ENCODE measurements at regions not wholly inside any gene's neighbourhood (a gene's known extent, or its start where the extent isn't known, plus 50 kb on each side); places are given as distances from the start of the nearest gene placed in this dataset.
A peak's percentile ranks its signal among the peaks of the same experiment; 100 is the strongest.
"Not testable (repeated sequence)": the region's sequence is repeated elsewhere in the genome, so short reads cannot be mapped to it uniquely, and the experiment has no call there.

DNA sequence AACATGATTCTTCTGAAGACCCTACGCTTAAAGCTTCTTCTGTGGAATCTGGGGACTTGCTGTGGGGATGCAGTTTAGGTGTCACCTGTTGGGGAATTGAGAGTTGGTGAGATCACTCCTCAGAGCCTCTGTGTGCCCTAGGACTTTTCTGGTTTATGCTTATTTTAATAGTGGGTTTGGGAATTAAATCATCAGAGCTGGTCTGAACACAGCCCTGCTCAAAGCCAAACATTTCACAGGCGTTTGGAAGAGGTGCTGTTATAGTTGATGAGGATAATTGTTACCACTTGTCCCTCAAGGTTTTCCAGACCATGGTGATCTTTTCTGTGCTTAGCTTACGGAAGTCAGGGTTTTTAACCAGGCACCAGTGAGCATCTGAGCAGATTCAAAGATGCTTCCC, 106.1 kb downstream of the EBLN1 start:
- WGBS, result 80% methylated on average over 3 of the region's 3 CpGs
- Histone ChIP-seq H3K27ac (ENCODE audit: low read depth) (no peak overlapping the region), H3K36me3 (ENCODE audit: insufficient read depth) (no peaks in the 10 kb centered on the region), H3K4me1 (ENCODE audit: insufficient read depth) (no peaks in the 10 kb centered on the region), H3K4me3 (ENCODE audit: low read depth, low read length) (no peak overlapping the region)
- no peak for DNase-seq (ENCODE audit: extremely low spot score)

GRCh38 chr10:22111260-22111659, 106.6 kb downstream of the EBLN1 start:
- 45% methylated on average over 4 of the region's 4 CpGs for WGBS
- H3K4me3 ChIP-seq (ENCODE audit: low read depth, low read length), result no peak overlapping the region
- no peak overlapping the region for H3K27ac ChIP-seq (ENCODE audit: low read depth)
- no peaks in the 10 kb centered on the region for H3K36me3 ChIP-seq (ENCODE audit: insufficient read depth)
- no peaks in the 10 kb centered on the region for H3K4me1 ChIP-seq (ENCODE audit: insufficient read depth)
- no peak for DNase-seq (ENCODE audit: extremely low spot score)

- Histone ChIP-seq H3K36me3 (ENCODE audit: insufficient read depth) (no peaks in the 10 kb centered on the region), H3K4me3 (ENCODE audit: low read depth, low read length) (no peak overlapping the region), H3K4me1 (ENCODE audit: insufficient read depth) (no peaks in the 10 kb centered on the region), H3K27ac (ENCODE audit: low read depth) (no peak overlapping the region)
- no peak for DNase-seq (ENCODE audit: extremely low spot score)
- 16% methylated on average over 3 of the region's 3 CpGs for WGBS
Observed at GRCh38 chr10:22110761-22111160, 107.1 kb downstream of the EBLN1 start.

DNA sequence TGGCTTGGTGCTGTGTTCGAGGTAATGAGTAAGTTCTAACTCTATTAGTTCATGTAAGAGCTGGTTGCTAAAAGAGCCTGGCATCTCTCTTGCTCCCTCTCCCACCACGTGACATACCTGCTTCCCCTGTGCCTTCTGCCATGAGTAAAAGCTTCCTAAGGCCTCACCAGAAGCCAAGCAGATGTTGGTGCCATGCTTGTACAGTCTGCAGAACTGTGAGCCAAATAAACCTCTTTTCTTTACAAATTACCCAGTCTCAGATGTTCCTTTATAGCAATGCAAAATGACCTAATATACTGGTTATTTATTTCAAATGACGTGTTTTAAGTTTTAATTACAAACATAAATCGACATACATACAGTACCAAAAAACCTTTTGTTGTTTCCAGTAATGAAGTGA, 101.7 kb upstream of the DNAJC1 start:
- WGBS, result 90% methylated on average over 4 of the region's 4 CpGs
- DNase-seq (ENCODE audit: extremely low spot score), result no peak
- H3K36me3 ChIP-seq (ENCODE audit: insufficient read depth), result no peaks in the 10 kb centered on the region
- H3K27ac ChIP-seq (ENCODE audit: low read depth), result no peak overlapping the region
- no peak overlapping the region for H3K4me3 ChIP-seq (ENCODE audit: low read depth, low read length)
- H3K4me1 ChIP-seq (ENCODE audit: insufficient read depth), result no peaks in the 10 kb centered on the region

DNA sequence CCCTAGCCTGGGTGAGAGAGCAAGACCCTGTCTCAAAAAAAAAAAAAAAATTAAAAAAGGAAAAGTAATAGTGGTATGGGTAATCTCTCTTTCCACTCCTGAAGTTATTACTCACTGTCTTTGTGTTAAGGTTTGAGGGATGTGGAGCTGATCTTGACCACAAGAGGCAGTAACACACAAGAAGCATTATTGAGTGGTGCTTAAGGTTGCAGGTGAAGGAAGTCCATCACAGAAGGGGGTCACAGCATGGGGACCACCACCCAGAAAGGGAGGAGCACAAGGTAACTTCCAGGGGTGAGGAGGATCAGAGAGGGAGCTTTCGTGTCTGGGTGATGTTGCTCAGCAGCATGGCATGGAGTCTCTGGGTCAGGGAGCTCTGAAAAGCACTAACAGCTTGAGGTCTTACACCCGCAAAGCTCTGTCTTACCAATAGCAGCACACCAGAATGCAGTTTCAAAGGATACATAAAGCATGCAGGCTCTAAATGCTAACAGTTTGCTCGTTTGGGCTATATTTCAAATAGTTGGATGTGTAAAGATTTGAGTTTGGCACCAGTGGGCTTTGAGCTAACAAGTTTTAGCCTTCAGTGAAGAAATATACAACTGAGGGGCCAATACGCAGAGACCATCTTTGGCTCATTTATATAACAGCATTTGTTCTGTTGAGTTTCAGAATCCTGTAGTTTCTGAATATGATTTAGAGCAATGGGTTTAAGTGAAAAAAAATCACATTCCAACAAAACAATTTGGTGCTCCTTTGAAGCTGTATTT, 100.4 kb upstream of the DNAJC1 start:
- Histone ChIP-seq H3K4me3 (ENCODE audit: low read depth, low read length) (no peak overlapping the region), H3K4me1 (ENCODE audit: insufficient read depth) (no peaks in the 10 kb centered on the region), H3K27ac (ENCODE audit: low read depth) (no peak overlapping the region), H3K36me3 (ENCODE audit: insufficient read depth) (no peaks in the 10 kb centered on the region)
- WGBS, result 81% methylated on average over 4 of the region's 4 CpGs
- no peak for DNase-seq (ENCODE audit: extremely low spot score)

DNA sequence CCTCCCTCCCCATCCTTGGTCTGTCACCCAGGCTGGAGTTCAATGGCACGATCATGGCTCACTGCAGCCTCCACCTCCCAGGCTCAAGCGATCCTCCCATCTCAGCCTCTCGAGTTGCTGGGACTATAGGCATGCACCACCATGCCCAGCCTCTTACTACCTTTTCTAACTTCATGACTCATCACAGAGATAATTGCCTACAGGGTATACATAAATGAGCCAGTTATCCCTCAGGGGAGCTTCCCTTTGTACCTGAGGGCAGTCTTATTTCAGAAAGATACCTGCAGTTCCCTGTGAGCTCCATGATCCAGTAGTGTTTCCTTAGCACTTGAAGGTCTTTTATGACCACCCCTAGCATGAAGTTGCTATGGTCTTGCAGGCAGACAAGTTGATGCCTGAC, 94.2 kb upstream of the DNAJC1 start:
- no peak for DNase-seq (ENCODE audit: extremely low spot score)
- no peak overlapping the region for H3K4me3 ChIP-seq (ENCODE audit: low read depth, low read length)
- H3K4me1 ChIP-seq (ENCODE audit: insufficient read depth), result no peaks in the 10 kb centered on the region
- 91% methylated on average over 3 of the region's 3 CpGs for WGBS
- H3K36me3 ChIP-seq (ENCODE audit: insufficient read depth), result no peaks in the 10 kb centered on the region
- no peak overlapping the region for H3K27ac ChIP-seq (ENCODE audit: low read depth)

GRCh38 chr10:22091260-22091659, 87.7 kb upstream of the DNAJC1 start:
- not testable (repeated sequence) for H3K4me3 ChIP-seq (ENCODE audit: low read depth, low read length); DNase-seq (ENCODE audit: extremely low spot score); H3K36me3 ChIP-seq (ENCODE audit: insufficient read depth); H3K27ac ChIP-seq (ENCODE audit: low read depth); H3K4me1 ChIP-seq (ENCODE audit: insufficient read depth)
- 86% methylated on average over 1 of the region's 1 CpG for WGBS

DNA sequence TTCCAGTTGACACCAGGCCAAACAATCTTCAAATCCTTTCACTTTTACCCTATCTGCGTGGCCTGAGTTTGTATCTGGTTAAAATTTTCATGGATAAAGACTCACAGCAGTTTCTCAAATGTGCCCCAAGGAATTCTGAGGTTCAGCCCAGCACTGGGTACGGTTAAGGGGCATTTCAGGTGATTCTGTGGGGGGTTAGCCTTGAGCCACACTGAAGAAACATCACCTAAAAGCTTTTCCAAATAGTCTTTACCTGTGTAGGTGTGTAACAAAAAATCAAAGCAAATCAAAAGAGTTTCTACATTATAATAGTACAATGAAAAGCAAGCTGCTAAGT, 83.8 kb upstream of the DNAJC1 start:
- DNase-seq (ENCODE audit: extremely low spot score), result no peak
- no peak overlapping the region for H3K27ac ChIP-seq (ENCODE audit: low read depth)
- WGBS, result 55% methylated on average over 2 of the region's 2 CpGs
- H3K4me3 ChIP-seq (ENCODE audit: low read depth, low read length), result no peak overlapping the region
- no peaks in the 10 kb centered on the region for H3K4me1 ChIP-seq (ENCODE audit: insufficient read depth)
- H3K36me3 ChIP-seq (ENCODE audit: insufficient read depth), result no peaks in the 10 kb centered on the region

GRCh38 chr10:22086730-22087401, 83.3 kb upstream of the DNAJC1 start:
- WGBS, result 19% methylated on average over 5 of the region's 5 CpGs
- peak; percentile 79 for DNase-seq (ENCODE audit: extremely low spot score)
- H3K27ac ChIP-seq (ENCODE audit: low read depth), result no peak overlapping the region
- no peaks in the 10 kb centered on the region for H3K4me1 ChIP-seq (ENCODE audit: insufficient read depth)
- H3K36me3 ChIP-seq (ENCODE audit: insufficient read depth), result no peaks in the 10 kb centered on the region
- H3K4me3 ChIP-seq (ENCODE audit: low read depth, low read length), result no peak overlapping the region

- not testable (repeated sequence) for H3K36me3 ChIP-seq (ENCODE audit: insufficient read depth); DNase-seq (ENCODE audit: extremely low spot score); H3K4me1 ChIP-seq (ENCODE audit: insufficient read depth); H3K4me3 ChIP-seq (ENCODE audit: low read depth, low read length); H3K27ac ChIP-seq (ENCODE audit: low read depth)
- WGBS, result 48% methylated on average over 5 of the region's 5 CpGs
Observed at GRCh38 chr10:22079921-22080320, 76.4 kb upstream of the DNAJC1 start.

- Histone ChIP-seq H3K36me3 (ENCODE audit: insufficient read depth) (no peaks in the 10 kb centered on the region), H3K4me3 (ENCODE audit: low read depth, low read length) (no peak overlapping the region), H3K27ac (ENCODE audit: low read depth) (no peak overlapping the region), H3K4me1 (ENCODE audit: insufficient read depth) (no peaks in the 10 kb centered on the region)
- 95% methylated on average over 1 of the region's 1 CpG for WGBS
- no peak for DNase-seq (ENCODE audit: extremely low spot score)
Observed at GRCh38 chr10:22071332-22071731, 67.8 kb upstream of the DNAJC1 start.

DNA sequence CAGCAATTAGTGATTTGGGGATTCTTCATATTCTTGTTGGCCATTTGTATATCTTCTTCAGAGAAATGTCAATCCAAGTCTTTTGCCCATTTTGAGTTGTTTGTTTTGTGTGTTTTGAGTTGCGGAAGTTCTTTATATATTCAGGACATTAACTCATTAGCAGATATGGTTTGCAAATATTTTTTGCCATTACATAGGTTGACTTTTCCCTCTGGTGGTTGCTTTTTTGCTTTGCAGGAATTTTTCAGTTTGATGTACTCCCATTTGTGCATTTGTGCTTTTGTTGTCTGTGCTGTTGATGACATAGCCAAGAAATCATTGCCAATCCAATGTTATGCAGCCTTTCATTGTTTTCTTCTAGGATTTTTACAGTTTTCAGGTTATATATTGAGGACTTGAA, 63.6 kb upstream of the DNAJC1 start:
- 96% methylated on average over 1 of the region's 1 CpG for WGBS
- H3K4me1 ChIP-seq (ENCODE audit: insufficient read depth), result no peaks in the 10 kb centered on the region
- no peak overlapping the region for H3K27ac ChIP-seq (ENCODE audit: low read depth)
- DNase-seq (ENCODE audit: extremely low spot score), result no peak
- no peaks in the 10 kb centered on the region for H3K36me3 ChIP-seq (ENCODE audit: insufficient read depth)
- no peak overlapping the region for H3K4me3 ChIP-seq (ENCODE audit: low read depth, low read length)

GRCh38 chr10:22060984-22061383, 57.5 kb upstream of the DNAJC1 start:
- H3K4me1 ChIP-seq (ENCODE audit: insufficient read depth); DNase-seq (ENCODE audit: extremely low spot score); H3K4me3 ChIP-seq (ENCODE audit: low read depth, low read length); H3K27ac ChIP-seq (ENCODE audit: low read depth); H3K36me3 ChIP-seq (ENCODE audit: insufficient read depth): not testable (repeated sequence)
- 91% methylated on average over 6 of the region's 6 CpGs for WGBS

DNA sequence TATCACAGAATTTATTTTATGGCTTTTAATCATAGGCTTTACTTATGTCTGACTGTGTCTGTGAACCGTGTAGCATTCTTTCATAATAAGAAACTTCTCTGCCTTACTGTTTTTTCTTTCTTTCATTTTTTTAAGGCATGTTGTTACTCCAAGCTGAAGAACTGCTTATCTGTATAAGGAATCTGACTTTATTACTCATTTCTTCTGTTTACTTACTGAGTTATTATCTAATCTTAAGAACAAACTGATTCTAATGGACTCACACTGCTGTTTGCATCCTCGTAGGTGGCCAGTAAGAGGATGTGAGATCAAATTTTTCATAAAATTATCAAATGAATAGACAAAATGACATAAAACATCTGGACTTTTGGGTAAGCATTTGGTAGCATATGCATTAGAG, 54.7 kb upstream of the DNAJC1 start:
- H3K27ac ChIP-seq (ENCODE audit: low read depth), result no peak overlapping the region
- no peak for DNase-seq (ENCODE audit: extremely low spot score)
- no peaks in the 10 kb centered on the region for H3K4me1 ChIP-seq (ENCODE audit: insufficient read depth)
- 30% methylated on average over 2 of the region's 2 CpGs for WGBS
- no peak overlapping the region for H3K4me3 ChIP-seq (ENCODE audit: low read depth, low read length)
- H3K36me3 ChIP-seq (ENCODE audit: insufficient read depth), result no peaks in the 10 kb centered on the region
